ENCODE measurements at regions not wholly inside any gene's neighbourhood (a gene's known extent, or its start where the extent isn't known, plus 50 kb on each side); places are given as distances from the start of the nearest gene placed in this dataset.

GRCh38 chr18:56322406-56322805, 316.0 kb downstream of the TXNL1 start:
- H3K27ac ChIP-seq = no peak overlapping the region
- no peak overlapping the region for H3K9ac ChIP-seq (ENCODE audit: insufficient read length)
- no peak overlapping the region for H3K4me3 ChIP-seq
- DNase-seq (ENCODE audit: low read depth, low spot score) = no peak
- H3K9me3 ChIP-seq (ENCODE audit: low read depth, low read length) = no peaks in the 10 kb centered on the region
- no peaks in the 10 kb centered on the region for H3K36me3 ChIP-seq (ENCODE audit: insufficient read depth, low read length)
- TF ChIP-seq FOXP2 (optimal IDR thresholded peaks at IDR 0.05; ENCODE audit: control extremely low read depth, extremely low read length, insufficient read depth) (no peak), EZH2 (IDR thresholded peaks at IDR 0.05) (no peak), POLR2AphosphoS5 (IDR thresholded peaks at IDR 0.05; ENCODE audit: borderline replicate concordance, low read depth, low read length) (no peak)

- TF ChIP-seq POLR2AphosphoS5 (IDR thresholded peaks at IDR 0.05; ENCODE audit: borderline replicate concordance, low read depth, low read length) (no peak), FOXP2 (optimal IDR thresholded peaks at IDR 0.05; ENCODE audit: control extremely low read depth, extremely low read length, insufficient read depth) (no peak), EZH2 (IDR thresholded peaks at IDR 0.05) (no peak)
- no peaks in the 10 kb centered on the region for H3K9me3 ChIP-seq (ENCODE audit: low read depth, low read length)
- H3K27ac ChIP-seq = no peak overlapping the region
- no peak for DNase-seq (ENCODE audit: low read depth, low spot score)
- no peak overlapping the region for H3K4me3 ChIP-seq
- H3K36me3 ChIP-seq (ENCODE audit: insufficient read depth, low read length) = no peaks in the 10 kb centered on the region
- H3K9ac ChIP-seq (ENCODE audit: insufficient read length) = no peak overlapping the region
Observed at GRCh38 chr18:56321470-56321869, 316.9 kb downstream of the TXNL1 start.

GRCh38 chr18:56319953-56320352, 318.4 kb downstream of the TXNL1 start:
- H3K9me3 ChIP-seq (ENCODE audit: low read depth, low read length) = no peaks in the 10 kb centered on the region
- no peak for TF ChIP-seq EZH2 (IDR thresholded peaks at IDR 0.05)
- TF ChIP-seq FOXP2 (optimal IDR thresholded peaks at IDR 0.05; ENCODE audit: control extremely low read depth, extremely low read length, insufficient read depth) = no peak
- TF ChIP-seq POLR2AphosphoS5 (IDR thresholded peaks at IDR 0.05; ENCODE audit: borderline replicate concordance, low read depth, low read length) = no peak
- DNase-seq (ENCODE audit: low read depth, low spot score) = no peak
- H3K27ac ChIP-seq = no peak overlapping the region
- no peaks in the 10 kb centered on the region for H3K36me3 ChIP-seq (ENCODE audit: insufficient read depth, low read length)
- H3K4me3 ChIP-seq = no peak overlapping the region
- no peak overlapping the region for H3K9ac ChIP-seq (ENCODE audit: insufficient read length)

GRCh38 chr18:56316727-56317126, 321.7 kb downstream of the TXNL1 start:
- H3K27ac ChIP-seq = no peak overlapping the region
- no peaks in the 10 kb centered on the region for H3K9me3 ChIP-seq (ENCODE audit: low read depth, low read length)
- H3K4me3 ChIP-seq = no peak overlapping the region
- TF ChIP-seq FOXP2 (optimal IDR thresholded peaks at IDR 0.05; ENCODE audit: control extremely low read depth, extremely low read length, insufficient read depth) (no peak), EZH2 (IDR thresholded peaks at IDR 0.05) (no peak), POLR2AphosphoS5 (IDR thresholded peaks at IDR 0.05; ENCODE audit: borderline replicate concordance, low read depth, low read length) (no peak)
- DNase-seq (ENCODE audit: low read depth, low spot score) = no peak
- no peak overlapping the region for H3K9ac ChIP-seq (ENCODE audit: insufficient read length)
- no peaks in the 10 kb centered on the region for H3K36me3 ChIP-seq (ENCODE audit: insufficient read depth, low read length)

GRCh38 chr18:56315363-56315762, 323.0 kb downstream of the TXNL1 start:
- no peak overlapping the region for H3K27ac ChIP-seq
- no peaks in the 10 kb centered on the region for H3K9me3 ChIP-seq (ENCODE audit: low read depth, low read length)
- no peak for TF ChIP-seq FOXP2 (optimal IDR thresholded peaks at IDR 0.05; ENCODE audit: control extremely low read depth, extremely low read length, insufficient read depth)
- TF ChIP-seq EZH2 (IDR thresholded peaks at IDR 0.05) = no peak
- TF ChIP-seq POLR2AphosphoS5 (IDR thresholded peaks at IDR 0.05; ENCODE audit: borderline replicate concordance, low read depth, low read length) = no peak
- no peaks in the 10 kb centered on the region for H3K36me3 ChIP-seq (ENCODE audit: insufficient read depth, low read length)
- DNase-seq (ENCODE audit: low read depth, low spot score) = no peak
- no peak overlapping the region for H3K9ac ChIP-seq (ENCODE audit: insufficient read length)
- H3K4me3 ChIP-seq = no peak overlapping the region

GRCh38 chr18:56314396-56314795, 324.0 kb downstream of the TXNL1 start:
- H3K9ac ChIP-seq (ENCODE audit: insufficient read length) = no peak overlapping the region
- no peak overlapping the region for H3K27ac ChIP-seq
- no peaks in the 10 kb centered on the region for H3K36me3 ChIP-seq (ENCODE audit: insufficient read depth, low read length)
- DNase-seq (ENCODE audit: low read depth, low spot score) = no peak
- H3K9me3 ChIP-seq (ENCODE audit: low read depth, low read length) = no peaks in the 10 kb centered on the region
- TF ChIP-seq EZH2 (IDR thresholded peaks at IDR 0.05) (no peak), FOXP2 (optimal IDR thresholded peaks at IDR 0.05; ENCODE audit: control extremely low read depth, extremely low read length, insufficient read depth) (no peak), POLR2AphosphoS5 (IDR thresholded peaks at IDR 0.05; ENCODE audit: borderline replicate concordance, low read depth, low read length) (no peak)
- H3K4me3 ChIP-seq = no peak overlapping the region

- DNase-seq (ENCODE audit: low read depth, low spot score) = no peak
- no peak for TF ChIP-seq EZH2 (IDR thresholded peaks at IDR 0.05)
- TF ChIP-seq FOXP2 (optimal IDR thresholded peaks at IDR 0.05; ENCODE audit: control extremely low read depth, extremely low read length, insufficient read depth) = no peak
- TF ChIP-seq POLR2AphosphoS5 (IDR thresholded peaks at IDR 0.05; ENCODE audit: borderline replicate concordance, low read depth, low read length) = no peak
- no peaks in the 10 kb centered on the region for H3K9me3 ChIP-seq (ENCODE audit: low read depth, low read length)
- no peak overlapping the region for H3K27ac ChIP-seq
- no peak overlapping the region for H3K9ac ChIP-seq (ENCODE audit: insufficient read length)
- no peak overlapping the region for H3K4me3 ChIP-seq
- H3K36me3 ChIP-seq (ENCODE audit: insufficient read depth, low read length) = no peaks in the 10 kb centered on the region
Observed at GRCh38 chr18:56312551-56313335, 325.6 kb downstream of the TXNL1 start.

- TF ChIP-seq FOXP2 (optimal IDR thresholded peaks at IDR 0.05; ENCODE audit: control extremely low read depth, extremely low read length, insufficient read depth) (no peak), POLR2AphosphoS5 (IDR thresholded peaks at IDR 0.05; ENCODE audit: borderline replicate concordance, low read depth, low read length) (no peak), EZH2 (IDR thresholded peaks at IDR 0.05) (no peak)
- no peak overlapping the region for H3K9ac ChIP-seq (ENCODE audit: insufficient read length)
- H3K36me3 ChIP-seq (ENCODE audit: insufficient read depth, low read length) = no peaks in the 10 kb centered on the region
- DNase-seq (ENCODE audit: low read depth, low spot score) = no peak
- no peak overlapping the region for H3K27ac ChIP-seq
- no peaks in the 10 kb centered on the region for H3K9me3 ChIP-seq (ENCODE audit: low read depth, low read length)
- no peak overlapping the region for H3K4me3 ChIP-seq
Observed at GRCh38 chr18:56309104-56309503, 329.3 kb downstream of the TXNL1 start.

Measured in SK-N-MC (cell line).